Liver (tissue), 8 donors: ENCODE measurements at regions not wholly inside any gene's neighbourhood (a gene's known extent, or its start where the extent isn't known, plus 50 kb on each side); places are given as distances from the start of the nearest gene placed in this dataset.

Experiments used
- DNase-seq: peaks from one replicate; pipeline ENCODE4 v3.0.0-alpha.2; 2017; ENCODE audit warnings: low spot score
- H3K27ac ChIP-seq, 2 donors: one replicate each; pipeline ENCODE4 v1.7.0; 2013; ENCODE audit warnings: inconsistent platforms in 2 of 2, low read length in 2 of 2, control low read depth in 1 of 2, low read depth in 1 of 2, mild to moderate bottlenecking in 1 of 2
- H3K27me3 ChIP-seq, 4 donors: one replicate each; pipeline versions ENCODE4 v1.6.1 to v1.7.0; 2013; ENCODE audit warnings: low read length in 3 of 4, inconsistent platforms in 1 of 4, mild to moderate bottlenecking in 1 of 4, moderate library complexity in 1 of 4; ENCODE audit not compliant: control insufficient read depth in 4 of 4, insufficient read depth in 4 of 4
- H3K36me3 ChIP-seq, 4 donors: one replicate each; pipeline versions ENCODE4 v1.6.1 to v1.7.0; 2013; ENCODE audit warnings: low read length in 3 of 4, mild to moderate bottlenecking in 3 of 4, low read depth in 1 of 4, moderate library complexity in 1 of 4; ENCODE audit not compliant: control insufficient read depth in 4 of 4, insufficient read depth in 3 of 4
- H3K4me1 ChIP-seq, 4 donors: one replicate each; pipeline versions ENCODE4 v1.6.1 to v1.7.0; 2013; ENCODE audit warnings: low read length in 3 of 4, mild to moderate bottlenecking in 3 of 4, moderate library complexity in 1 of 4; ENCODE audit not compliant: control insufficient read depth in 4 of 4, insufficient read depth in 4 of 4
- H3K4me3 ChIP-seq, 3 donors: one replicate each; pipeline versions ENCODE4 v1.6.1 to v1.7.0; 2013; ENCODE audit warnings: low read length in 3 of 3, control low read depth in 1 of 3, low read depth in 1 of 3, mild to moderate bottlenecking in 1 of 3
- H3K9ac ChIP-seq, 2 donors: one replicate each; pipeline ENCODE4 v1.7.0; 2013; ENCODE audit warnings: low read length in 2 of 2, mild to moderate bottlenecking in 2 of 2, moderate library complexity in 2 of 2, control low read depth in 1 of 2, low read depth in 1 of 2
- H3K9me3 ChIP-seq, 4 donors: one replicate each; pipeline versions ENCODE4 v1.6.1 to v1.7.0; 2013; ENCODE audit warnings: low read length in 3 of 4; ENCODE audit not compliant: control insufficient read depth in 4 of 4
- CTCF ChIP-seq: fragments of 150-350 bp; IDR thresholded peaks from 2 replicates; pipeline ENCODE4 v1.5.1; 2017; ENCODE audit warnings: improper control_type of control experiment, low read depth, low read length; ENCODE audit not compliant: missing input control
- EGR1 ChIP-seq, 2 donors: IDR thresholded peaks; 2 replicates each; pipeline ENCODE4 v1.6.1; 2016 to 2018; ENCODE audit warnings: antibody characterized with exemption in 2 of 2, low read depth in 2 of 2
- FOXA1 ChIP-seq: IDR thresholded peaks from 2 replicates; pipeline ENCODE4 v1.6.1; 2016; ENCODE audit warnings: antibody characterized with exemption
- FOXA2 ChIP-seq: IDR thresholded peaks from 2 replicates; pipeline ENCODE4 v1.6.1; 2016; ENCODE audit warnings: antibody characterized with exemption
- GABPA ChIP-seq, 2 donors: IDR thresholded peaks in 1 of 2; conservative IDR thresholded peaks in 1 of 2; 2 replicates each; pipeline ENCODE4 v1.6.1; 2016; ENCODE audit warnings: antibody characterized with exemption in 2 of 2, mild to moderate bottlenecking in 1 of 2, moderate library complexity in 1 of 2
- HNF4A ChIP-seq, 2 donors: conservative IDR thresholded peaks; 2 replicates each; pipeline ENCODE4 v1.6.1; 2016; ENCODE audit warnings: antibody characterized with exemption in 2 of 2, mild to moderate bottlenecking in 2 of 2
- HNF4G ChIP-seq: IDR thresholded peaks from 2 replicates; pipeline ENCODE4 v1.6.1; 2016; ENCODE audit warnings: antibody characterized with exemption
- JUND ChIP-seq, 2 donors: IDR thresholded peaks; 2 replicates each; pipeline ENCODE4 v1.6.1; 2016; ENCODE audit warnings: antibody characterized with exemption in 2 of 2
- MAX ChIP-seq: IDR thresholded peaks from 2 replicates; pipeline ENCODE4 v1.6.1; 2016; ENCODE audit warnings: antibody characterized with exemption
- NR2F2 ChIP-seq: IDR thresholded peaks from 2 replicates; pipeline ENCODE4 v1.6.1; 2016; ENCODE audit warnings: antibody characterized with exemption
- RAD21 ChIP-seq, 2 donors: IDR thresholded peaks; 2 replicates each; pipeline ENCODE4 v1.6.1; 2016; ENCODE audit warnings: antibody characterized with exemption in 2 of 2, mild to moderate bottlenecking in 2 of 2
- REST ChIP-seq: IDR thresholded peaks from 2 replicates; pipeline ENCODE4 v1.6.1; 2016; ENCODE audit warnings: antibody characterized with exemption, mild to moderate bottlenecking
- RXRA ChIP-seq, 2 donors: IDR thresholded peaks; 2 replicates each; pipeline ENCODE4 v1.6.1; 2017 to 2018; ENCODE audit warnings: antibody characterized with exemption in 2 of 2, mild to moderate bottlenecking in 1 of 2
- SP1 ChIP-seq: IDR thresholded peaks from 2 replicates; pipeline ENCODE4 v1.6.1; 2018; ENCODE audit warnings: antibody characterized with exemption, mild to moderate bottlenecking
- TAF1 ChIP-seq: conservative IDR thresholded peaks from 2 replicates; pipeline ENCODE4 v1.6.1; 2016; ENCODE audit warnings: antibody characterized with exemption, mild to moderate bottlenecking
- YY1 ChIP-seq: IDR thresholded peaks from 2 replicates; pipeline ENCODE4 v1.6.1; 2016; ENCODE audit warnings: antibody characterized with exemption, mild to moderate bottlenecking
- ZBTB33 ChIP-seq: IDR thresholded peaks from 2 replicates; pipeline ENCODE4 v1.6.1; 2016; ENCODE audit warnings: antibody characterized with exemption
- WGBS: extraction: QIAGEN DNeasy Blood & Tissue Kit; methylation state at CpG from one replicate; pipeline ENCODE4 v1.1.7; 2013; 5-methylcytosine and 5-hydroxymethylcytosine counted together
- TF ChIP-seq, protein P1 (sequence below): IDR thresholded peaks from 2 replicates; pipeline ENCODE4 v1.6.1; 2016; ENCODE audit warnings: antibody characterized with exemption
- donor health status: healthy.
- donor health status: healthy.
- donor health status: healthy.
- donor health status: healthy.
- donor health status: healthy.

GRCh38 chr9:20271096-20271495 lies 351.2 kb downstream of the MLLT3 start:
- no peak for DNase-seq
- H3K27me3 ChIP-seq = no peaks in the 10 kb centered on the region
- H3K27ac ChIP-seq = no peak overlapping the region
- no peak overlapping the region for H3K4me3 ChIP-seq
- no peaks in the 10 kb centered on the region for H3K4me1 ChIP-seq
- no peak overlapping the region for H3K9ac ChIP-seq
- no peak for TF ChIP-seq SP1
- TF ChIP-seq, protein P1, sequence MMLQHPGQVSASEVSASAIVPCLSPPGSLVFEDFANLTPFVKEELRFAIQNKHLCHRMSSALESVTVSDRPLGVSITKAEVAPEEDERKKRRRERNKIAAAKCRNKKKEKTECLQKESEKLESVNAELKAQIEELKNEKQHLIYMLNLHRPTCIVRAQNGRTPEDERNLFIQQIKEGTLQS = no peak
- TF ChIP-seq HNF4A (conservative IDR thresholded peaks at IDR 0.05) = no peak
- TF ChIP-seq ZBTB33 = no peak
- no peak for TF ChIP-seq CTCF
- TF ChIP-seq RXRA (IDR thresholded peaks at IDR 0.05) = no peak
- TF ChIP-seq NR2F2 = no peak
- no peak for TF ChIP-seq HNF4G
- no peak for TF ChIP-seq MAX
- no peak for TF ChIP-seq EGR1 (IDR thresholded peaks at IDR 0.05; ENCODE audit: low read depth in 2 of 2)
- no peak for TF ChIP-seq REST
- no peak for TF ChIP-seq YY1
- TF ChIP-seq GABPA (IDR thresholded peaks at IDR 0.05 in 1 of 2, conservative IDR thresholded peaks at IDR 0.05 in 1 of 2) = no peak
- no peak for TF ChIP-seq RAD21 (IDR thresholded peaks at IDR 0.05)
- no peak for TF ChIP-seq JUND (IDR thresholded peaks at IDR 0.05)
- TF ChIP-seq TAF1 = no peak
- no peak for TF ChIP-seq FOXA2
- no peak for TF ChIP-seq FOXA1
- no peaks in the 10 kb centered on the region for H3K9me3 ChIP-seq
- 45% methylated on average over 1 of the region's 1 CpG for WGBS
- H3K36me3 ChIP-seq = no peaks in the 10 kb centered on the region

DNA sequence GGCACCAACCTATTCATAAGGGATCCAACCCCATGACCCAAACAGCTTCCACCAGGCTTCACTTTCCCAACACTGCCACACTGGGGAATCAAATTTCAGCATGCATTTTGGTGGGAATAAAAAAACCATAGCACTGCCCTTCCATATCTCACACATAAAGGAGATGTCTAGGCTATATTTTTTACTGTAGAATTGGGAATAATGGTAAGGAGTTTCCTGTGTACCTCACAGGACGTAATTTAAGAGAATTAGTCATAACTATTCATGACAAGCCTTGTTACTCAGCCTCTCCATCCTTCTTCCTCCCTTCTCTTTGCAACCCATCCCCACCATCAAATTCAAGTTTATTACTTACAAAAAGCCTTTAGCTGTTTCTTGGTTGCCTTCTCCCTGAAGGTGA lies 352.1 kb downstream of the MLLT3 start:
- Histone ChIP-seq H3K36me3 (no peaks in the 10 kb centered on the region), H3K9ac (no peak overlapping the region), H3K4me1 (no peaks in the 10 kb centered on the region), H3K9me3 (no peaks in the 10 kb centered on the region), H3K4me3 (no peak overlapping the region), H3K27me3 (no peaks in the 10 kb centered on the region), H3K27ac (no peak overlapping the region)
- 46% methylated on average over 1 of the region's 1 CpG for WGBS
- TF ChIP-seq CTCF = no peak
- no peak for DNase-seq
